ENCODE measurements at regions not wholly inside any gene's neighbourhood (a gene's known extent, or its start where the extent isn't known, plus 50 kb on each side); places are given as distances from the start of the nearest gene placed in this dataset.

- WGBS, 5 donors: 55 to 77% (median 72%) methylated on average over 10 of the region's 10 CpGs
- no peak for DNase-seq
- H3K4me3 ChIP-seq: no peak overlapping the region
- no peak overlapping the region for H3K27ac ChIP-seq
- H3K36me3 ChIP-seq: no peaks in the 10 kb centered on the region
- intact Hi-C loops (cut with DNase I; ENCODE audit: low total_unique reads): no loop called here
- no peaks in the 10 kb centered on the region for H3K9me3 ChIP-seq
- H3K4me1 ChIP-seq: peaks cover 0 to 15% (median 3%) of the 10 kb centered on the region in 4 donors
- H3K27me3 ChIP-seq: peaks cover 0 to 10% (median 8%) of the 10 kb centered on the region in 3 donors
- TF ChIP-seq POLR2A (IDR thresholded peaks at IDR 0.05): no peak
- TF ChIP-seq EP300 (IDR thresholded peaks at IDR 0.05): no peak
- TF ChIP-seq CTCF (IDR thresholded peaks at IDR 0.05): no peak
- TF ChIP-seq POLR2AphosphoS5 (IDR thresholded peaks at IDR 0.05): no peak
These were observed 164.6 kb downstream of the MN1 start for GRCh38 chr22:27636716-27637508.

GRCh38 chr22:27637604-27638003 is 164.0 kb downstream of the MN1 start:
- TF ChIP-seq EP300 (IDR thresholded peaks at IDR 0.05): no peak
- no peak for TF ChIP-seq POLR2AphosphoS5 (IDR thresholded peaks at IDR 0.05)
- no peak for TF ChIP-seq POLR2A (IDR thresholded peaks at IDR 0.05)
- no peak for TF ChIP-seq CTCF (IDR thresholded peaks at IDR 0.05)
- 18 to 46% (median 42%) methylated on average over 3 of the region's 3 CpGs for WGBS, 5 donors
- no peak for DNase-seq
- Histone ChIP-seq H3K27me3 (peaks cover 0 to 8% (median 6%) of the 10 kb centered on the region in 3 donors), H3K9me3 (no peaks in the 10 kb centered on the region), H3K36me3 (no peaks in the 10 kb centered on the region), H3K4me1 (peaks cover 0 to 15% (median 3%) of the 10 kb centered on the region in 4 donors), H3K27ac (no peak overlapping the region), H3K4me3 (no peak overlapping the region)
- intact Hi-C loops (cut with DNase I; ENCODE audit: low total_unique reads): no loop called here

- DNase-seq: no peak
- Histone ChIP-seq H3K4me3 (no peak overlapping the region), H3K36me3 (no peaks in the 10 kb centered on the region), H3K27ac (no peak overlapping the region), H3K4me1 (peaks cover 0 to 15% (median 3%) of the 10 kb centered on the region in 4 donors), H3K9me3 (no peaks in the 10 kb centered on the region), H3K27me3 (no peaks in the 10 kb centered on the region)
- 72 to 89% (median 81%) methylated on average over 24 to 25 of the region's 25 CpGs for WGBS, 5 donors
- TF ChIP-seq CTCF (IDR thresholded peaks at IDR 0.05) (no peak), POLR2A (IDR thresholded peaks at IDR 0.05) (no peak), POLR2AphosphoS5 (IDR thresholded peaks at IDR 0.05) (no peak), EP300 (IDR thresholded peaks at IDR 0.05) (no peak)
- intact Hi-C loops (cut with DNase I; ENCODE audit: low total_unique reads): no loop called here
These were observed 163.0 kb downstream of the MN1 start for GRCh38 chr22:27638329-27639233.

GRCh38 chr22:27639248-27640086 is 162.1 kb downstream of the MN1 start:
- H3K27ac ChIP-seq: no peak overlapping the region
- WGBS, 5 donors: 67 to 72% (median 70%) methylated on average over 19 of the region's 19 CpGs
- peak in 1 of 2 donors; percentile 60 for DNase-seq
- no peaks in the 10 kb centered on the region for H3K27me3 ChIP-seq
- TF ChIP-seq POLR2A (IDR thresholded peaks at IDR 0.05) (no peak), EP300 (IDR thresholded peaks at IDR 0.05) (no peak), POLR2AphosphoS5 (IDR thresholded peaks at IDR 0.05) (no peak), CTCF (IDR thresholded peaks at IDR 0.05) (no peak)
- H3K4me1 ChIP-seq: peaks cover 0 to 15% (median 3%) of the 10 kb centered on the region in 4 donors
- H3K9me3 ChIP-seq: no peaks in the 10 kb centered on the region
- intact Hi-C loops (cut with DNase I; ENCODE audit: low total_unique reads): no loop called here
- no peaks in the 10 kb centered on the region for H3K36me3 ChIP-seq
- H3K4me3 ChIP-seq: no peak overlapping the region

Measured in stomach (tissue), 8 donors.